ENCODE measurements at regions not wholly inside any gene's neighbourhood (a gene's known extent, or its start where the extent isn't known, plus 50 kb on each side); places are given as distances from the start of the nearest gene placed in this dataset.
"Not testable (repeated sequence)": the region's sequence is repeated elsewhere in the genome, so short reads cannot be mapped to it uniquely, and the experiment has no call there.

- TF ChIP-seq EZH2phosphoT487 (IDR thresholded peaks at IDR 0.05; ENCODE audit: borderline replicate concordance, low read depth, low read length); CTCF (conservative IDR thresholded peaks at IDR 0.05; ENCODE audit: low read length): not testable (repeated sequence)
Measured at GRCh38 chr2:111586014-111586413, 298.0 kb downstream of the ANAPC1 start.
